ENCODE measurements at regions not wholly inside any gene's neighbourhood (a gene's known extent, or its start where the extent isn't known, plus 50 kb on each side); places are given as distances from the start of the nearest gene placed in this dataset.

- TF ChIP-seq, protein P1, sequence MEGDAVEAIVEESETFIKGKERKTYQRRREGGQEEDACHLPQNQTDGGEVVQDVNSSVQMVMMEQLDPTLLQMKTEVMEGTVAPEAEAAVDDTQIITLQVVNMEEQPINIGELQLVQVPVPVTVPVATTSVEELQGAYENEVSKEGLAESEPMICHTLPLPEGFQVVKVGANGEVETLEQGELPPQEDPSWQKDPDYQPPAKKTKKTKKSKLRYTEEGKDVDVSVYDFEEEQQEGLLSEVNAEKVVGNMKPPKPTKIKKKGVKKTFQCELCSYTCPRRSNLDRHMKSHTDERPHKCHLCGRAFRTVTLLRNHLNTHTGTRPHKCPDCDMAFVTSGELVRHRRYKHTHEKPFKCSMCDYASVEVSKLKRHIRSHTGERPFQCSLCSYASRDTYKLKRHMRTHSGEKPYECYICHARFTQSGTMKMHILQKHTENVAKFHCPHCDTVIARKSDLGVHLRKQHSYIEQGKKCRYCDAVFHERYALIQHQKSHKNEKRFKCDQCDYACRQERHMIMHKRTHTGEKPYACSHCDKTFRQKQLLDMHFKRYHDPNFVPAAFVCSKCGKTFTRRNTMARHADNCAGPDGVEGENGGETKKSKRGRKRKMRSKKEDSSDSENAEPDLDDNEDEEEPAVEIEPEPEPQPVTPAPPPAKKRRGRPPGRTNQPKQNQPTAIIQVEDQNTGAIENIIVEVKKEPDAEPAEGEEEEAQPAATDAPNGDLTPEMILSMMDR (IDR thresholded peaks at IDR 0.05) = no peak
- TF ChIP-seq POLR2A (IDR thresholded peaks at IDR 0.05) = no peak
These were observed 113.7 kb upstream of the SLC25A36 start for GRCh38 chr3:140827894-140828293.
